B cell (primary cell): ENCODE measurements at regions not wholly inside any gene's neighbourhood (a gene's known extent, or its start where the extent isn't known, plus 50 kb on each side); places are given as distances from the start of the nearest gene placed in this dataset.
"Not testable (repeated sequence)": the region's sequence is repeated elsewhere in the genome, so short reads cannot be mapped to it uniquely, and the experiment has no call there.

ENCODE experiments used
- EZH2 ChIP-seq: IDR thresholded peaks from 2 replicates; pipeline ENCODE4 v1.6.1; 2012; ENCODE audit warnings: borderline replicate concordance, low read depth, mild to moderate bottlenecking, moderate library complexity, low read length; ENCODE audit not compliant: insufficient read depth, poor library complexity, severe bottlenecking
- TF ChIP-seq, protein P1 (sequence below): fragments of 200-600 bp; IDR thresholded peaks from one replicate; pipeline ENCODE4 v1.8.0; 2022; ENCODE audit warnings: antibody characterized with exemption, mild to moderate bottlenecking

DNA sequence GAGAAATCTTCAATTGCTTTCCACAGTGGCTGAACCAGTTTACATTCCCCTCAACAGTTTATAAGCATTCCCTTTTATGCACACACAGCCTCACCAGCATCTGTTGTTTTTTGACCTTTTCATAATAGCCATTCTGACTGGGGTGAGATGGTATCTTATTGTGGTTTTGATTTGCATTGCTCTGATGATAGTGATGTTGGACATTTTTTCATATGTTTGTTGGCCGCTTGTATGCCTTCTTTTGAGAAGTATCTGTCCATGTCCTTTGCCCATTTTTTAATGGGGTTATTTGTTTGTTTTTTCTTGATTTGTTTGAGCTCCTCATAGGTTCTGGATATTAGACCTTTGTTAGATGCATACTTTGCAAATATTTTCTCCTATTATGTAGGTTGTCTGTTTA lies 226.1 kb downstream of the SPATA31A6 start:
- TF ChIP-seq, protein P1, sequence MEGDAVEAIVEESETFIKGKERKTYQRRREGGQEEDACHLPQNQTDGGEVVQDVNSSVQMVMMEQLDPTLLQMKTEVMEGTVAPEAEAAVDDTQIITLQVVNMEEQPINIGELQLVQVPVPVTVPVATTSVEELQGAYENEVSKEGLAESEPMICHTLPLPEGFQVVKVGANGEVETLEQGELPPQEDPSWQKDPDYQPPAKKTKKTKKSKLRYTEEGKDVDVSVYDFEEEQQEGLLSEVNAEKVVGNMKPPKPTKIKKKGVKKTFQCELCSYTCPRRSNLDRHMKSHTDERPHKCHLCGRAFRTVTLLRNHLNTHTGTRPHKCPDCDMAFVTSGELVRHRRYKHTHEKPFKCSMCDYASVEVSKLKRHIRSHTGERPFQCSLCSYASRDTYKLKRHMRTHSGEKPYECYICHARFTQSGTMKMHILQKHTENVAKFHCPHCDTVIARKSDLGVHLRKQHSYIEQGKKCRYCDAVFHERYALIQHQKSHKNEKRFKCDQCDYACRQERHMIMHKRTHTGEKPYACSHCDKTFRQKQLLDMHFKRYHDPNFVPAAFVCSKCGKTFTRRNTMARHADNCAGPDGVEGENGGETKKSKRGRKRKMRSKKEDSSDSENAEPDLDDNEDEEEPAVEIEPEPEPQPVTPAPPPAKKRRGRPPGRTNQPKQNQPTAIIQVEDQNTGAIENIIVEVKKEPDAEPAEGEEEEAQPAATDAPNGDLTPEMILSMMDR: not testable (repeated sequence)
- not testable (repeated sequence) for TF ChIP-seq EZH2
